Stimulated activated CD8-positive, alpha-beta memory T cell treated with anti-CD3 and anti-CD28 coated beads, Interleukin-4, amount 100 ng/mL, for 24 hours (primary cell): ENCODE measurements at regions not wholly inside any gene's neighbourhood (a gene's known extent, or its start where the extent isn't known, plus 50 kb on each side); places are given as distances from the start of the nearest gene placed in this dataset.
"Not testable (repeated sequence)": the region's sequence is repeated elsewhere in the genome, so short reads cannot be mapped to it uniquely, and the experiment has no call there.

ENCODE experiments used
- DNase-seq: peaks from one replicate; pipeline ENCODE4 v3.0.0-alpha.2; 2020; ENCODE audit warnings: low read depth

DNA sequence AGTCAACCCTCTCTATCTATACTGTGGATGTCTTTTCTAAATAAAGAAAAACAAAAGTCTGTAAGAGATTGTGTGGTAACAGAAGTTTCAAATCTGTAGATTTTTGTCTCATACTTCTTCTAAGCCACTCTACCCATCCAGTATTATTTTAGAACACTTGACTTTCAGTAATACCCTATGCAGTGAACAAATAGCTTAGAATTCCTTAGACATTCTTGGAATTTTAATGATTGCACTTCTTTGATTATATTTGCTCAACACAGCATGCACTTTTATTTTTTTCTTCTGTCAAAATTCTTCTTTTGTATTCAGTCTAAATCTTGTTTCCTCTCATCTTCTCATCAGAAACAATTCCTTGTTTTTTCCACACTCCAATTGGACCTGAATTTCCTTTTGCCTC is 1080.2 kb downstream of the SUCLG1 start:
- DNase-seq, result no peak

DNA sequence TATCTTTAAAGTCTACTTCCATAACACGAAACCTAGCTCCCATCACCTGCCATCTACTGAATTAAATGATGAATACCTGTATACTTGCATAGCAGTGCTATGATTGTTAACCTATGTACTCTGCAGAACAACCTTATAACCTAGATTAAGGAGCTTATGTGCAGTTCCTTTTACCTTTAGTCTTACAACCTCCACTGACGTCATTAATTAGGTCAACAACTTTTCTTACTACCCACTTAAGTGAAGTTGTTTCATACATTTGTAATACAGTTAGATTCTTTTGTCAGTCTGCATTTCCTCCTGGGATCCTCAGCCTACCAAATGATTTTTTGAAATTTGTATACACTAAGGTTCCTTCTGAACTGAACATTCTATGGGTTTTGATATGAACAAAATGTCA is 1082.3 kb downstream of the SUCLG1 start:
- DNase-seq, result no peak

DNA sequence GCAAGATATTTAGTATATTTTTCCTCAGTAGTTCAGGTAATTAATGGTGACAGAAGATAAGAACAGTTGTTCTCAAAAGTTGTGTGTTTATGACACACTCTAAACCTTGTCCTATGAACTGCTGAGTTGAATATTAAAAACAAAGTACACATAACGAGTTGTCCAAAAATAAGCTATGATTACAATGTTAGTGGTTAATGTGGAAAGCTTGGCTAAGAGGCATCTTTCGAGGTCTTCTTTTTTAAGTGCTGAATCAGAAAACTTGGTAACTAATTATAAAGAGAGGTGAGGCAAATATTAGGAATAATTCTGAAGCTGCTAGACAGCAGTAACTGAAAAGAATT is 1088.7 kb downstream of the SUCLG1 start:
- DNase-seq, result no peak

DNA sequence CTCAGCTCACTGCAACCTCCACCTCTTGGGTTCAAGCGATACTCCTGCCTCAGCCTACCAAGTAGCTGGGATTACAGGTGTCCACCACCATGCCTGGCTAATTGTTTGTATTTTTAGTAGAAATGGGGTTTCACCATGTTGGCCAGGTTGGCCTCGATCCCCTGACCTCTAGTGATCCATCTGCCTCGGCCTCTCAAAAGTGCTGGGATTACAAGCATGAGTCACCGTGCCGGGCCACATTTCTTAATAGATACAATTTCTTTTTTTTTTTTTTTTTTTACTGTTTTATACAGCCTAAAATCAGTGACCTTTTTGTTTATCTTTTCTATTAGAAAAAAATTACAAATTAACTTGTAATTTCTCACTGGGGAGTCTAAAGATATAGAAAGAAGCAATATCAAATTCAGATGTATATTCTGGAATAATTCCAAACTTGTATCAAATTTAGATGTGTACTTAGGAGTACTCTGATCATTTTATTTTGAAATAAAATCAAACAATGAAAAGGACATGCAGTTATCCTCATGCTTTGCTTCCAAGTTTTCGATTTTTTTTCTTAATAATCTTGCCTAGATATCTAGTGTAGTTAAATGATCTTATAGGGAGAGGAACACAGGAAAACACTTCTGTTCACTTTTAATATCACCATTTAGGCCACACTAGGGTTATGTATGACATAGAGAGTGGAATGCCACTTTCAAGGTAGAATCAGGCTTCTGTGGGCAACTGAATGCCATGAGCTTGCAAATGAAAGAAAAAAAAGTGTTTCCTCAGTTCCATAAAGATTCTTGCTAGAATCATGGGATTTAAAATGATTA is 1089.3 kb downstream of the SUCLG1 start:
- no peak for DNase-seq

DNA sequence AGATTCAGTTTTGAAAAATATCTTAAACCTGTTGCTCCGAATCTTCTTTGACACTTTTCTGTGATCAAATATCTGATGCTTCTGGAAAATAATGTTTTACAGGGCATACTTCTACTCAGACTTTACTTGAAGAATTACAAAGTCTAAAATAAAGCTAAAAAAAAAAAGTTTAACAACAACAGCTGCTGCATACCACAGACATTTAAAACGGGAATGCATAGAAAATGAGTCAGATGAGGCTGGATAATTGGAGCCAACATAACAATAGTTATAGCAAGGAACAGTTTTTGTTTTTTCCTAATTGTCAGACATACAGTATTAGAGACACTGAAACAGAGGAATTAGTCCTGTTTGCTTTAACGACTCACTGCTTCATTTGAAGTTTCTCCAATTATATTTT is 1090.2 kb downstream of the SUCLG1 start:
- DNase-seq, result no peak

DNA sequence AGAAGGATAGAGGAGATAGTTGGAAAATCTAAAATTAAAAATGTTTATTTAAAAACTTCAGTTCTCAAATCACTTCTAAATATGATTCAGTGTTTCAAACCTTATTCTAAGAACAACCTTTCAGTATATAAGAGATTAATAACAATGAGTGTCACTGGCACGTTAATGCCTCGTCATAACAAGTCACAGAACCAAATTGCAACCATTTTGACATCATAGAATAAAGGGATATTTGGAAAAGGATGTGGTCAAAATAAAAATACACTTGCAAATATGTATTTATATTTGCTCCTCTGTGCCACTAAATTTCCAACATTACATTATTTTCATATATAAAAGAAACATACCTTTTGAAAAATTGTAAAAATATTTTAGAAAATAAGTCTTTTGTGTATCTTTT is 1090.6 kb downstream of the SUCLG1 start:
- no peak for DNase-seq

DNA sequence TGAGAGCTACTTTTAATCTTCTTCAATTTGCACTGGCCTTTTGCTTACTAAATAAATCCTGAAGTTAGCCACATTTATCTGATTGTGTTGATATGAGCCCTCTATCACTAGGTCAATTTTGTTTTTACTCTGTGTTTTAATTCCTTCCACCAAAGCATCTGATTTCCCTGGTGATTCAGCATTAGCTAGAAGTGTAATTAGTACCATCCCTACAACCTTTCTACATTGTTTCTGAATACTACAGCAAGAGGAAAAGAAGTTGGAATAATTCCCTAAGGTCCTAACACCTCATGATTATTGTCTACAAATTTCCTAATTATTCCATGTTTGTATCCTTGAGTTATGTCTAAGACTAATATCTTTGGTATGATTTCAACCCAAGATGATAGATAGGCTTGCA is 1093.6 kb downstream of the SUCLG1 start:
- DNase-seq, result no peak

DNA sequence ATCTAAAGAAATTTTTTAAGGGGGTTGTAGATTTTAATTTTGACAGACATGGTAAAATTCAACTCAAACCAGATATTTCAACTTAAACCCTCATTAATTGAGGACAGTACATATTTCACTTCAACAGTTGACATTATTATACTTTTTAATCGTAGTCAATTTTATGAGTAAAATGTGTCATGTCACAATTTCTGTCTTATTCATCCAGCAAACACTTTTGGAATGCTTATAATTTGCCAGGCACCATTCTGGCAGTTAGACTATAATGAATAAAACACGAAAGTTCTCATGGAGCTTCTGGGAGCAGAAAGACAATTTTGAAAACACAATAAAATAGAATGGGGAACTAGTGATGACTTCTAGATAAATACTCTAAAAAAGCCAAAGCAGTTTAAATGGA is 1094.8 kb downstream of the SUCLG1 start:
- DNase-seq, result no peak

DNA sequence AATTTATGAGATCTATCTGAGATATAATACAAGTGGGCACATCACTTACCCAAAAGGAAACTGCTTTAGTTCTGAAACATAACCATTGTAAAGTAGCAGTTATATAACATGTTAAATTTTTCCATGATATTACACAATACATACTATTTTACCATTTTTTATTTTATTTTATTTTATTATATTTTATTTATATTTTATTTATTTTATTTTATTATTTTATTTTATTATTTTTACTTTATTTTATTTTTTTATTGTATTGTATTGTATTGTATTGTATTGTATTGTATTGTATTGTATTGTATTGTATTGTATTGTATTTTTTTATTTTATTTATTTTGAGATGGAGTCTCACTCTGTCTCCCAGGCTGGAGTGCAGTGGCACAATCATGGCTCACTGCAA is 1095.9 kb downstream of the SUCLG1 start:
- DNase-seq, result not testable (repeated sequence)

DNA sequence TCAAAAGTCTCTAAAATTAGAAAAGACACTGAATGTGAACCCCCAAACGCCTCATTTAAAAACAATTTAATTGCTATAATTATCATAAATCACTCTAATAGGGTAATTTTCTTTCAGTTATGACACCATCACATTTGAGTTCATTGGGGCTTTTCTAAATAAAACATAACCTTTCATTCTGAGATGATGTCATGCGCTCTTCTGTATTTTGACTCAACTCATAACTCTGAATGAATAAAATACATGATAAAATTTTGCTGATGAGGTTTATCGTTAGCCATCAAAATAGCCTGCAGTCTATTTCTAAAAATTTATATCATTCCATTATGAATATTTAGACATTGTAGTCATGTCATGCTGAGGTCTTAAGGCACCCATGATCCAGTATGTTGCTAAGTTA is 1099.7 kb downstream of the SUCLG1 start:
- no peak for DNase-seq

DNA sequence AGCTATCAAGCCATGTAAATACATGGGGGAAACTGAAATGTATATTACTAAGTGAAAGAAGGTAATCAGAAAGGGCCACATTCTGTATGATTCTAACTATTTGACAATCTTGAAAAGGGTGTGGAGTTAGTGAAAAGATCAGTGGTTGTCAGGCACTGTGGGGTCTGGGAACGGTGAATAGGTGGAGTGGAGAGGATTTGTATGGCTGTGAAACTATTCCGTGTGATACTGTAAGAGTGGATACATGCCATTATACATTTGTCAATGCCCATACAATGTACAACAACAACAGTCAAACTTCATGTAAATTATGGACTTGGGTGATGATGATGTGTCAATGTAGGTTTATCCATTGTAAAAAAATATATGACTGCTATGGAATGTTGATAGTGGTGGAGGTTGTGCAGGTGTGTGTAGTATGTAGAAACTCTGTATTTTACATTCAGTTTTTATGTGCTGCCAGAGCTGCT is 1116.2 kb downstream of the SUCLG1 start:
- DNase-seq, result no peak

DNA sequence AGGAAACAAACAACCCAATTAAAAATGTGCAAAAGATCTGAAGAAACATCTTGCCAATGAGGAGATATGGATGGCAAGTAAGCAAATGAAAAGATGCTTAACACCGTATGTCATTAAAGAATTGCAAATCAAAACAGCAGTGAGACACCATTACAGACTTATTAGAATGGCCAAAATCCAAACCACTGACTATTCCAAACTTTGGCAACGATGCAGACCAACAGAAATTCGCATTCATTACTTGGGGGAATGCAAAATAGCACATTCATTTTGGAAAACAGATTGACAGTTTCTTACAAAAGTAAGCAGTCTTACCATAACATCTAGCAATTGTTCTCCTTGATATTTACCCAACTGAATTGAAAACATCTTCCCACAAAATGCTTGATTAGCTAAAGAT is 1118.7 kb downstream of the SUCLG1 start:
- no peak for DNase-seq

DNA sequence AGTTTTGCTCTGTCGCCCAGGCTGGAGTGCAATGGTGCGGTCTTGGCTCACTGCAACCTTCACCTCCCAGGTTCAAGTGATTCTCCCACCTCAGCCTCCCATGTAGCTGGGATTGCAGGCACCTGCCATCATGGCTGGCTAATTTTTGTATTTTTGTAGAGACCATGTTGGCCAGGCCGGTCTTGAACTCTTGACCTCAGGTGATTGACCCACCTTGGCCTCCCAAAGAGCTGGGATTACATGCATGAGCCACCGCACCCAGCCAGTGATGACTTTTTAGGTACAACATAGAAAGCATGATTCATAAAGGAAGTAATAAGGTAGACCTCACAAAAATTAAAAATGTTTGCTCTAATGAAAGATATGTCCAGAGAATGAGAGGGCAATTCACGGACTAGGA is 1119.1 kb downstream of the SUCLG1 start:
- not testable (repeated sequence) for DNase-seq

DNA sequence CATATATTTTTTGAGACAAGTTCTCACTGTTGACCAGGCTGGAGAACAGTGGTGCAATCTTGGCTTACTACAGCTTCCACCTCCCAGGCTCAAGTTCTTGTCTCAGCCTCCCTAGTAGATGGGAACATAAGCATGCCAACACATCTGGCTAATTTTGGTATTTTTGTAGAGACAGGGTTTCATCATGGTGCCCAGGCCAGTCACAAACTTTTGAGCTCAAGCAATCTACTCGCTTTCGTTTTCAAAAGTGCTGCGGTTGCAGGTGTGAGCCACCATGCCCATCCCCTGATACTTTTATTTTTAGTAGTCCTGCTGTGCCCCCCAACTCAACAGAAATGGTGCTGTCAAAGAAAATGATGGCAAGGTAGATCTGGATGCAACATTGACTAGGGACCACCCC is 1127.3 kb downstream of the SUCLG1 start:
- no peak for DNase-seq

DNA sequence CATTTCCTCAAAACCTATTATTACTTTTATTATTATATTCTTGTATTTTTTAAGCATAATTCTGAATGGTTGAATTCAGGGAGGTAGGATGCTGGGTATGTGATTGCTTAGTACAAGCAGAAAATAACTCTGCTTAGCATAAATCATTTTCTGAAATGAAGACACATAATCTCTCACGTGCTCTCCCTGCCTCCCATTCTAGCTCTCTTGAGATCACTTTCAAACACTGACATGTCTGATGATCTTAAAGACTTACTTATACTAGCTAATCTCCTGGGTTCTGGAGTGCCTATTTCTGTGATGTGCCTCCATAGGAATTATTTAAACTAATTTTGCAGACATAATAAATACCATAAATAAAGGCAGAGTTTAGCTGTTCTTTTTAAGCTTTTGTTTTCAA is 1136.0 kb downstream of the SUCLG1 start:
- no peak for DNase-seq

DNA sequence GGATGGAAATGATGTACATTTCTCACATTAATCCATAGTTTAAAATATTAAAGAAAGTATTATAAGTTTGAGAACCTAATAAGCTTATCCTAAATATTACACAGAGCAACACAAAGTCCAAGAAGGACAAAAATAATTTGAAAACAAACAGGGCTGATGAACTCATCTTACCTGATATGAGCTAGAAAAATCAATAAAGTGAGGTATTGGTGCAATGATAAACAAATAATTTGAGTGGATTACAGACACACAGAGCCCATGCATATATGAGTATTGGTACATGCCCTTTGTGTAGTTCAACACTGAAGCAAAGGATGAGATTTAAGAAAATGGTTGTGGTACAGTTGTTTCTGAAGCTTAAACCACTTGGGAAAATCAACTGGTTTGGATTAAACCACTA is 1139.0 kb downstream of the SUCLG1 start:
- DNase-seq, result no peak

DNA sequence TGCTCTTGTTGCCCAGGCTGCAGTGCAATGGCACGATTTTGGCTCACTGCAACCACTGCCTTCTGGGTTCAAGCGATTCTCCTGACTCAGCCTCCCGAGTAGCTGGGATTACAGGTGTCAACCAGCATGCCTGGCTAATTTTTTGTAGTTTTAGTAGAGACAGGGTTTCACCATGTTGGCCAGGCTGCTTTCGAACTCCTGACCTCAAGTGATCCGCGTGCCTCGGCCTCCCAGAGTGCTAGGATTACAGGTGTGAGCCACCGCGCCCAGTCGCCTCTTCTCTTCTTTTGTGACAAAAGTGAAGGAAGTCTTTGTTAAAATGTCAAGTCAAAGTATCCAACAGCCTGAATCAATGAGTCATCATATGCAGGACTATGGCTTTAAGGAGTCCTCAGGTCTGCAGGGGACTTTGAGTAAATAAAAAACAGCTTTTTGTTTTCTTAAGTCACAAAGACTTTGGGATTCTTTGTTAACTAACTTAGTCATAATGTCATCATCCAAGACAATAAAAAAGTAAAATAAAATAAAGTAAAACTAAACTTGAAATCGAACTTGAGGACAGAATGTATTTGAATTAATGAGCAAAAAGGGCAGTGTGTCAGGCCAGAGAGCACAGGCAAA is 1153.2 kb downstream of the SUCLG1 start:
- DNase-seq, result no peak

DNA sequence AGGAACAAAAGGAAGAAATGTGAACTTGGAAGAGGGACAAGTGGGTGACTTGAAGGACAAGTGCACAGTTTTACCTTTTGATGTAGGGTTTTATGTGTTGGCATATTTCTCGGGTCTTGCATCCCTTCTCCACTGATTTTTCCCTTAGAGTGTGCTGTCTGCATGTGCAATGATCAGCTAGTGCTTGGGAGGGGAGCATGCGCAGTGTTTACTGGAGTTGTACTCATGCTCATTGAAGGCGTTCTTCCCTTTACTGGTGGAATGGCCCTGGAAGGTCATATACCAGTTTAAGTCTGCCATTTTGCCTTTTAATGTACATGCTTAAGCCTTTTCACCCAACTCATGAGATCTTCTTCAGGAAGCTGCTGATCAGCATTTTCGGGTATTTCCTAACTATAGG is 1168.0 kb downstream of the SUCLG1 start:
- no peak for DNase-seq

DNA sequence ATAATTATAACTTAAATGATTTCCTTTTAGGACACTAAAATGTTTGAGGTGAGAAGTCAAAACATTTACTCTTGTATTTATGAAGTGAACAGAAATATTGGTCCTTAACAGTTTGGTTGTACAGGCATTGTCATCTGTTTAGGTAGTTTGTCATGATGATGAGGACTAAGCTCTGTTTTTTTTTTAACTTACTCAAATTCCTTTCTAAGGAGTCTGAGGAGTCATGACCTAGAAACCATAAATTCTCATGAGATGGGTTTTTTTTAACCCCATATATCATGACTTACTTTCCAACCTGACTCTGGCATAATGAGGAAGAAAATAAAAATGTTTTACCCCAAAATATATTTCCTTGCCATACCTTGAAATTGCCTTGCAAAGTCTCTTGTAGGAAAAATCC is 1176.2 kb downstream of the SUCLG1 start:
- no peak for DNase-seq

DNA sequence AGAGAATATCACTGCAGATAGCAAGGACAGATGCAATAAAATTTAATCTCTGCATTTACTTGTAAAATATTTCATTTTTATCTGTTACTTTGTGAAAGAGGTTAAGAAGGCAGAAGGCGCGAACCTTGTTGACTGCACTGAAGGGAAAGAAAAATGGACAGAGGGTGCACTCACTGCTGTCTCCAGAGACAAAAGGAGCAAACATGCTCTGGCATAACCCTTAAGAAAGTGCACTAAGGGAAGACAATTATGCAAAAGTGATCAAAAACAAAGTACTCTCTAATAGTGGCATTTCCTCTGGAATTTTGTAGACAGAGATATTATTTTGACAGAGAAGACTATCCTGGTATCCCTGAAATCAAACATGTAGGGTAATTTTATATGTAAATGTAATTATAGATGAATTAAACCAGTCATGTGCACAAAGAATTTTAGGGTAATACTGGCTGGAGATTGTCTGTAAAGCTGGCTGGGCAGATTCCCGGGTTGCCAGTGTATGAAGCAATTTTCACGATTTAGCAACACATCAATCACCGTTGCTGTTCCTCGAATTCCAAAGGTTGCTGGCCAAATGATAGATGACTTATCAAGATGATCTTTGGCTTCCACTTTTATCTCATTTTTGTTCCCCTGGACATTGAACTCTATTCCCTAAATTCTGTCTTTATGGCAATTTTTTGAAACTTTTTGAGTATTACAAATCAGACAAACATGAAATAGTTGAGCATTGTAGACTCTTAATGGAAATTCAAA is 1176.9 kb downstream of the SUCLG1 start:
- DNase-seq, result no peak

DNA sequence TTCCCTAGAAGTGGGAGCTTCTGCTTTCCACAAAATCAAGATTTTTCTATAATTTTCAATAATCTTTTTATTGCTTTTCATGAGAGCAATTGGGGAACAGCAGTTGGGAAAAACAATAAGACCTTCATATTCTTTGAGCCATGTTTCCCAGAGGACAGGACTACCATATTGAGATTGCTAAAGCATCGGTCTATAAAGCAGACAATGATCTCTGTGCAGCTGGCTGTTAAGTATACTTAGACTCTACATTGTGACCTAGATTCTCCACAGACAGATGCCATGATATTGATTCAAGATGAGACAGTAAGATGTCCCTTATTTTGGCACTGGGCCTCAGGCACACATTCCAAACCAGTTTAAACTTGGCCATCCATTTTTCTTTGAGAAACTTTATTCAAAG is 1178.7 kb downstream of the SUCLG1 start:
- no peak for DNase-seq

DNA sequence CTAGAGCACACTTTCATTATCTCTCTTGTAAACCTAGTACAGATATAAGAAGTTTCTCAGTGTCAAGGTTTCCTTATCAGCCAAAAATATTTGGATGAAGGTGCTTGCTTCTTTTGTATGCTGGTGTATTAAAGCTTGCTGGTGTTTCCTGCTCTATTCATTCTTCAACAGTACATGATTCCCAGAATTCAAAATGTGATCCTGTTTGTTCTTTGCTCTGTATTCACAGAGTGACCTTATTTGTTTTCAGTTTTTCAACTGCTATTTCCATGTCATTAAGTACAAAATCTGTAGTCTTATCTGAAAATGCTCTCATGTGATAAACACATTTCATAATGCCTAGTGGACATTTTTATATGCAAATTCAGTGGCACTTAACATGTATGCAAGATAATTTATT is 1185.8 kb downstream of the SUCLG1 start:
- no peak for DNase-seq

DNA sequence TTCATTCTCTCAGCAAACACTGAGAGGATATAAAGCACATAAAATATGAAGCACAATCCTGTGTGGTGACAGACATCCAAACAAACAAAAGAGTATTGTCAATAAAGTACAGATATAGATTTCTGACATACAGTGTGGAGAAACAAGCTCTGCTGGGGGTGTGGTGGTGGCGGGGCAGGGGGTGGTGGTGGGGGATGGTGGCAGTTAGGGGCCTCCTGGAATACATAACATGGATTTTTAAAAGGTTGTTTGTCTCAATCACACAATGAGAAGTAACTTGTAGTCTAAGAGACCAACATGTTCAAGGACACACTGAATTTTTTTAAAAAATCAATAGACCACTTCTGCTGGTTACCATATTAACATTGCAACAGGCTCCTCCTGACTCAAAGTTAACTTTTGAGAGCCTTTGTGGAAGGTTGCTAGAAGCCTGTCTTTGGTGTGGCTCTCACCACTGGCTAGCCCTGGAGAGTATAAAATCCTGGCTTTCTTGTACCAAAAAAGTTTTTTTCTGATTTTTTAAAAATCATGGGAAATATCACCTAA is 1197.4 kb downstream of the SUCLG1 start:
- DNase-seq, result no peak
